H1 (cell line): ENCODE measurements at regions not wholly inside any gene's neighbourhood (a gene's known extent, or its start where the extent isn't known, plus 50 kb on each side); places are given as distances from the start of the nearest gene placed in this dataset.
"Not testable (repeated sequence)": the region's sequence is repeated elsewhere in the genome, so short reads cannot be mapped to it uniquely, and the experiment has no call there.

Source experiments
- CTCF ChIA-PET: fragments of 300-600 bp; sonication (Branson Sonifier 250); formaldehyde crosslinking; loops from one replicate; lab custom pipeline; 2021; ENCODE audit not compliant: partially characterized antibody; lab: Charles Lee
- POLR2A ChIA-PET: fragments of 300-600 bp; sonication (Branson Sonifier 250); formaldehyde crosslinking; loops from one replicate; lab custom pipeline; 2021; ENCODE audit warnings: inconsistent platforms; ENCODE audit not compliant: partially characterized antibody; lab: Charles Lee
- DNase-seq, 2 experiments: peaks; one replicate each; pipeline versions ENCODE4 v3.0.0 to v3.0.0-alpha.2; 2010 to 2022; ENCODE audit warnings: low spot score in 2 of 2, low read depth in 1 of 2, mixed read lengths in 1 of 2
- FAIRE-seq: peaks from 2 replicates; lab custom pipeline; 2011; peaks lifted over from hg19 to GRCh38; lab: Jason Lieb, UNC
- H2AFZ ChIP-seq: 2 replicates; pipeline ENCODE4 v1.8.1; 2012; ENCODE audit warnings: low read length, inconsistent platforms
- H2AK5ac ChIP-seq: 2 replicates; pipeline ENCODE4 v1.6.1; 2013; ENCODE audit warnings: low read depth, low read length
- H2BK120ac ChIP-seq: replicated peaks from 2 replicates; pipeline ENCODE3; 2013; ENCODE audit warnings: low read depth, low read length, inconsistent platforms
- H2BK12ac ChIP-seq: 2 replicates; pipeline ENCODE4 v1.6.1; 2013; ENCODE audit warnings: low read depth, low read length
- H2BK15ac ChIP-seq: 2 replicates; pipeline ENCODE4 v1.6.1; 2013; ENCODE audit warnings: low read length
- H2BK20ac ChIP-seq: 2 replicates; pipeline ENCODE4 v1.6.1; 2013; ENCODE audit warnings: low read length
- H2BK5ac ChIP-seq: 2 replicates; pipeline ENCODE4 v1.6.1; 2013; ENCODE audit warnings: low read depth, low read length
- H3K14ac ChIP-seq: 2 replicates; pipeline ENCODE4 v1.6.1; 2013; ENCODE audit warnings: inconsistent platforms; ENCODE audit not compliant: insufficient read length
- H3K18ac ChIP-seq: 2 replicates; pipeline ENCODE4 v1.6.1; 2013; ENCODE audit warnings: low read length; ENCODE audit errors: extremely low read depth
- H3K23ac ChIP-seq: 2 replicates; pipeline ENCODE4 v1.6.1; 2013; ENCODE audit warnings: inconsistent platforms; ENCODE audit not compliant: insufficient read length
- H3K23me2 ChIP-seq: 2 replicates; pipeline ENCODE4 v1.6.1; 2013; ENCODE audit warnings: low read depth, low read length
- H3K27ac ChIP-seq: 2 replicates; pipeline ENCODE4 v1.6.1; 2011; ENCODE audit warnings: low read depth, low read length, inconsistent platforms
- H3K27me3 ChIP-seq, 4 experiments: replicated peaks in 1 of 4; 1 replicate in 1 of 4; 2 replicates in 3 of 4; pipeline versions ENCODE4 v1.6.1 to v1.8.1; 2011 to 2013; ENCODE audit warnings: low read length in 3 of 4, mild to moderate bottlenecking in 3 of 4, inconsistent platforms in 2 of 4, mixed read lengths in 2 of 4, moderate library complexity in 1 of 4; ENCODE audit not compliant: control insufficient read depth in 3 of 4, insufficient read depth in 3 of 4; ENCODE audit errors: extremely low read depth in 1 of 4
- H3K36me3 ChIP-seq, 4 experiments: 2 replicates each; pipeline versions ENCODE4 v1.6.1 to v1.8.1; 2011 to 2013; ENCODE audit warnings: mild to moderate bottlenecking in 4 of 4, low read length in 3 of 4, moderate library complexity in 2 of 4, control low read depth in 1 of 4, inconsistent platforms in 1 of 4; ENCODE audit not compliant: insufficient read depth in 4 of 4, control insufficient read depth in 2 of 4
- H3K4ac ChIP-seq: replicated peaks from 2 replicates; pipeline ENCODE3; 2013; ENCODE audit warnings: low read length, low read depth, mixed read lengths, inconsistent platforms; ENCODE audit not compliant: insufficient read length
- H3K4me1 ChIP-seq, 4 experiments: replicated peaks in 1 of 4; 1 replicate in 1 of 4; 2 replicates in 3 of 4; pipeline versions ENCODE4 v1.6.1 to v1.8.1; 2011 to 2013; ENCODE audit warnings: low read length in 3 of 4, inconsistent platforms in 2 of 4, mixed read lengths in 1 of 4; ENCODE audit not compliant: insufficient read depth in 4 of 4, control insufficient read depth in 3 of 4
- H3K4me2 ChIP-seq, 2 experiments: 2 replicates each; pipeline versions ENCODE4 v1.6.1 to v1.8.1; 2011 to 2013; ENCODE audit warnings: low read depth in 2 of 2, low read length in 2 of 2, control low read depth in 1 of 2, inconsistent platforms in 1 of 2, mild to moderate bottlenecking in 1 of 2; ENCODE audit not compliant: insufficient read depth in 1 of 2
- H3K4me3 ChIP-seq, 4 experiments: fragments of 200-600, 300-600 bp in 1 of 4; sonication (generic), shearing (Covaris generic), sonication (Bioruptor Twin) in 1 of 4; 2 replicates each; pipeline versions ENCODE4 v1.5.1 to v1.8.1; 2011 to 2016; ENCODE audit warnings: low read length in 4 of 4, low read depth in 3 of 4, control low read depth in 2 of 4, inconsistent platforms in 2 of 4, mild to moderate bottlenecking in 2 of 4, mixed read lengths in 1 of 4, moderate library complexity in 1 of 4; ENCODE audit not compliant: insufficient read depth in 2 of 4; ENCODE audit errors: extremely low read depth in 1 of 4
- H3K56ac ChIP-seq: replicated peaks from 2 replicates; pipeline ENCODE3; 2013; ENCODE audit warnings: low read depth, mild to moderate bottlenecking, mixed read lengths, low read length, inconsistent platforms; ENCODE audit not compliant: insufficient read length
- H3K79me1 ChIP-seq: 2 replicates; pipeline ENCODE4 v1.6.1; 2013; ENCODE audit warnings: low read depth, low read length, control low read depth
- H3K79me2 ChIP-seq, 2 experiments: 2 replicates each; pipeline versions ENCODE4 v1.6.1 to v1.8.1; 2012 to 2013; ENCODE audit warnings: low read length in 2 of 2, mild to moderate bottlenecking in 2 of 2, inconsistent platforms in 1 of 2; ENCODE audit not compliant: insufficient read depth in 2 of 2, control insufficient read depth in 1 of 2
- H3K9ac ChIP-seq, 4 experiments: replicated peaks in 1 of 4; 1 replicate in 1 of 4; 2 replicates in 3 of 4; pipeline versions ENCODE4 v1.6.1 to v1.8.1; 2011 to 2013; ENCODE audit warnings: low read depth in 3 of 4, low read length in 3 of 4, control low read depth in 2 of 4, mild to moderate bottlenecking in 2 of 4, moderate library complexity in 2 of 4, inconsistent platforms in 1 of 4; ENCODE audit errors: extremely low read depth in 1 of 4
- H3K9me3 ChIP-seq, 2 experiments: 2 replicates each; pipeline versions ENCODE4 v1.6.1 to v1.8.1; 2012 to 2013; ENCODE audit warnings: mild to moderate bottlenecking in 2 of 2, moderate library complexity in 2 of 2, control low read depth in 1 of 2, inconsistent platforms in 1 of 2, low read depth in 1 of 2, low read length in 1 of 2, mixed read lengths in 1 of 2; ENCODE audit not compliant: insufficient read depth in 2 of 2
- H4K20me1 ChIP-seq, 2 experiments: replicated peaks in 1 of 2; 2 replicates each; pipeline versions ENCODE3 to v1.8.1; 2011 to 2013; ENCODE audit warnings: inconsistent platforms in 2 of 2, low read length in 2 of 2, mild to moderate bottlenecking in 1 of 2; ENCODE audit not compliant: insufficient read depth in 2 of 2, control insufficient read depth in 1 of 2
- H4K5ac ChIP-seq: 2 replicates; pipeline ENCODE4 v1.6.1; 2013; ENCODE audit warnings: low read length, low read depth, mixed read lengths, inconsistent platforms; ENCODE audit not compliant: insufficient read length
- H4K8ac ChIP-seq: 2 replicates; pipeline ENCODE4 v1.8.0; 2013; ENCODE audit warnings: mild to moderate bottlenecking, moderate library complexity, low read length, inconsistent platforms; ENCODE audit not compliant: insufficient read depth; ENCODE audit errors: extremely low read depth
- H4K91ac ChIP-seq: replicated peaks from 2 replicates; pipeline ENCODE3; 2013; ENCODE audit warnings: low read length, mixed read lengths, inconsistent platforms; ENCODE audit not compliant: insufficient read length
- WGBS, 2 experiments: shearing (Covaris generic) in 1 of 2; methylation state at CpG; one replicate each; pipeline versions ENCODE4 v1.1.6 to v1.1.7; 2013 to 2015; ENCODE audit warnings: low lambda C conversion rate in 2 of 2, mixed read lengths in 2 of 2, inconsistent platforms in 1 of 2, low coverage in 1 of 2, missing lambda C conversion rate in 1 of 2; ENCODE audit not compliant: insufficient replicate concordance in 2 of 2, insufficient coverage in 1 of 2, insufficient read length in 1 of 2; ENCODE audit errors: extremely low coverage in 1 of 2, missing lambda C conversion rate in 1 of 2; 5-methylcytosine and 5-hydroxymethylcytosine counted together

DNA sequence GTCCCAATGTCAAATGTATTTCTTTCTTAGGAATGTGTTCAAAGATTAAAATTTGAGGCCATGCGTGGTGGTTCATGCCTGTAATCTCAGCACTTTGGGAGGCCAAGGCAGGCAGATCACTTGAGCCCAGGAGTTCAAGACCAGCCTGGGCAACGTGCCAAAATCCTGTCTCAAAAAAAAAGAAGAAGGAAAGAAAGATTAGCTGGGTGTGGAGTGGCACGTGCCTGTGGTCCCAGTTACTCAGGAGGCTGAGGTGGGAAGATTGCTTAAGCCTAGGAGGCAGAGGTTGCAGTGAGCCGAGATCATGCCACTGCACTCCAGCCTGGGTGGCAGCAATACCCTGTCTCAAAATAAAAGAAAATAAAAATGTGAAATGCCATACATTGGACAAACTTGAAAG lies 117.5 kb upstream of the SPATA31C2 start:
- H2BK20ac ChIP-seq, H3K4me1 ChIP-seq, H4K5ac ChIP-seq, H2BK5ac ChIP-seq, H3K27ac ChIP-seq, H4K8ac ChIP-seq, H3K56ac ChIP-seq, H3K4me2 ChIP-seq, H3K79me1 ChIP-seq, H3K27me3 ChIP-seq, H2AK5ac ChIP-seq, H3K23me2 ChIP-seq, H3K4ac ChIP-seq, H3K9ac ChIP-seq, H4K20me1 ChIP-seq, H2AFZ ChIP-seq, H3K79me2 ChIP-seq, DNase-seq, H3K23ac ChIP-seq, H2BK15ac ChIP-seq, H2BK12ac ChIP-seq, H2BK120ac ChIP-seq, H3K4me3 ChIP-seq, H3K18ac ChIP-seq, FAIRE-seq, H3K36me3 ChIP-seq, H4K91ac ChIP-seq, H3K14ac ChIP-seq: not testable (repeated sequence)
- ChIA-PET POLR2A (interaction anchor here (0.6 to 1.1 kb wide), 2 partner anchors 27 to 31 kb away, joined by 3 read pairs; no protein-coding TSS in a partner anchor), CTCF (interaction anchor here (1.0 to 1.3 kb wide), 2 partner anchors 9 to 83 kb away, joined by 3 read pairs; no protein-coding TSS in a partner anchor)
- WGBS, 2 experiments, result 83% methylated on average over 4 of the region's 4 CpGs; no CpG with 5 or more reads in 1 of the 2 experiments
- peaks cover 10 to 15% of the 10 kb centered on the region in 2 experiments for H3K9me3 ChIP-seq
